ENCODE measurements at regions not wholly inside any gene's neighbourhood (a gene's known extent, or its start where the extent isn't known, plus 50 kb on each side); places are given as distances from the start of the nearest gene placed in this dataset.

GRCh38 chr14:100983710-100984109 is 80.2 kb upstream of the RTL1 start:
- TF ChIP-seq EZH2 (IDR thresholded peaks at IDR 0.05; ENCODE audit: borderline replicate concordance, low read depth, low read length, severe bottlenecking) (no peak), CTCF (IDR thresholded peaks at IDR 0.05; ENCODE audit: extremely low read depth in 1 of 2, insufficient read depth in 1 of 2, low read depth in 1 of 2, low read length in 2 of 2) (no peak), POLR2A (IDR thresholded peaks at IDR 0.05; ENCODE audit: low read depth, low read length) (no peak), MYC (IDR thresholded peaks at IDR 0.05; ENCODE audit: low read depth, low read length) (no peak), MAX (IDR thresholded peaks at IDR 0.05; ENCODE audit: insufficient read depth, insufficient read length) (no peak), GATA2 (IDR thresholded peaks at IDR 0.05; ENCODE audit: insufficient read depth, insufficient read length, low read depth, low read length) (no peak), POLR2AphosphoS5 (IDR thresholded peaks at IDR 0.05; ENCODE audit: insufficient read depth, low read depth, low read length) (no peak), FOS (IDR thresholded peaks at IDR 0.05; ENCODE audit: borderline replicate concordance, insufficient read depth, low read length) (no peak)

Measured in endothelial cell of umbilical vein (primary cell).